Fibroblast of lung (primary cell): ENCODE measurements at regions not wholly inside any gene's neighbourhood (a gene's known extent, or its start where the extent isn't known, plus 50 kb on each side); places are given as distances from the start of the nearest gene placed in this dataset.

Source experiments
- EZH2 ChIP-seq: IDR thresholded peaks from 2 replicates; pipeline ENCODE4 v1.5.1; 2012; ENCODE audit warnings: low read length, control low read depth, mild to moderate bottlenecking; ENCODE audit errors: missing control alignments
- TF ChIP-seq, protein P1 (sequence below), 2 donors: IDR thresholded peaks in 1 of 2; conservative IDR thresholded peaks in 1 of 2; 1 replicate in 1 of 2; 2 replicates in 1 of 2; pipeline ENCODE4 v1.5.1; 2011 to 2012; ENCODE audit warnings: low read length in 2 of 2, control low read depth in 1 of 2, inconsistent platforms in 1 of 2, low read depth in 1 of 2, mild to moderate bottlenecking in 1 of 2

DNA sequence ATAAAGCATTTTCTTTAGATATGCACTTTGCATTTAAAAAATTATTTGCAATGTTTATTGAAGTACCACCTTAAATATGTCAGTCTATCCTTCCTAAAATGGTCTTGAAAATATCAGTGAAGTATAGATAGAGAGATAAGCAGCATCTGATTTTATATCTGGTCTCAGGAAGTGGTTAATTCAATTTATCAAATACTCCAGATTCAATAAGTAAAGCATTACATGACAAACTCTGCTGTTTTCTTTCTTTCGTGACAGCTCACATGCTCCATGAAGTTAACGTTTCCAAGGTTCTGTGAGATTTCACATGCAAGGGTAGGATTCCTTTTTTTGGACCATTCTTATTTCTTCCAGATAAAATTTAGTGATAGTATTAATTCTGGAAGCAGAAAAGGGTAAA lies 775.4 kb upstream of the ROBO1 start:
- TF ChIP-seq, protein P1, sequence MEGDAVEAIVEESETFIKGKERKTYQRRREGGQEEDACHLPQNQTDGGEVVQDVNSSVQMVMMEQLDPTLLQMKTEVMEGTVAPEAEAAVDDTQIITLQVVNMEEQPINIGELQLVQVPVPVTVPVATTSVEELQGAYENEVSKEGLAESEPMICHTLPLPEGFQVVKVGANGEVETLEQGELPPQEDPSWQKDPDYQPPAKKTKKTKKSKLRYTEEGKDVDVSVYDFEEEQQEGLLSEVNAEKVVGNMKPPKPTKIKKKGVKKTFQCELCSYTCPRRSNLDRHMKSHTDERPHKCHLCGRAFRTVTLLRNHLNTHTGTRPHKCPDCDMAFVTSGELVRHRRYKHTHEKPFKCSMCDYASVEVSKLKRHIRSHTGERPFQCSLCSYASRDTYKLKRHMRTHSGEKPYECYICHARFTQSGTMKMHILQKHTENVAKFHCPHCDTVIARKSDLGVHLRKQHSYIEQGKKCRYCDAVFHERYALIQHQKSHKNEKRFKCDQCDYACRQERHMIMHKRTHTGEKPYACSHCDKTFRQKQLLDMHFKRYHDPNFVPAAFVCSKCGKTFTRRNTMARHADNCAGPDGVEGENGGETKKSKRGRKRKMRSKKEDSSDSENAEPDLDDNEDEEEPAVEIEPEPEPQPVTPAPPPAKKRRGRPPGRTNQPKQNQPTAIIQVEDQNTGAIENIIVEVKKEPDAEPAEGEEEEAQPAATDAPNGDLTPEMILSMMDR (conservative IDR thresholded peaks at IDR 0.05 in 1 of 2, IDR thresholded peaks at IDR 0.05 in 1 of 2; ENCODE audit: low read depth in 1 of 2, low read length in 2 of 2): no peak
- TF ChIP-seq EZH2: no peak
